Tibial artery (tissue), 4 donors: ENCODE measurements at regions not wholly inside any gene's neighbourhood (a gene's known extent, or its start where the extent isn't known, plus 50 kb on each side); places are given as distances from the start of the nearest gene placed in this dataset.

Source experiments
- DNase-seq, 2 donors: peaks; one replicate each; pipeline ENCODE4 v3.0.0-alpha.2; 2019
- H3K27ac ChIP-seq, 2 donors: fragments of 200-600 bp; sonication (generic) in 1 of 2; 1 replicate in 1 of 2; 2 replicates in 1 of 2; pipeline ENCODE4 v1.5.1; 2018 to 2019; ENCODE audit warnings: mild to moderate bottlenecking in 1 of 2
- H3K27me3 ChIP-seq, 2 donors: fragments of 200-600 bp; sonication (generic) in 1 of 2; one replicate each; pipeline versions ENCODE4 v1.5.1 to v1.6.0; 2016 to 2019
- H3K36me3 ChIP-seq, 3 donors: fragments of 200-600 bp; sonication (generic) in 2 of 3; one replicate each; pipeline ENCODE4 v1.5.1; 2016 to 2019; ENCODE audit warnings: mild to moderate bottlenecking in 2 of 3
- H3K4me1 ChIP-seq, 4 donors: fragments of 200-600 bp; sonication (generic) in 2 of 4; 1 replicate in 3 of 4; 2 replicates in 1 of 4; pipeline ENCODE4 v1.5.1; 2016 to 2019
- H3K4me3 ChIP-seq, 2 donors: fragments of 200-600 bp; sonication (generic) in 1 of 2; 1 replicate in 1 of 2; 2 replicates in 1 of 2; pipeline ENCODE4 v1.5.1; 2018 to 2019; ENCODE audit warnings: mild to moderate bottlenecking in 2 of 2
- H3K9me3 ChIP-seq, 3 donors: fragments of 200-600 bp; sonication (generic) in 1 of 3; one replicate each; pipeline ENCODE4 v1.5.1; 2016 to 2019
- CTCF ChIP-seq, 2 experiments: fragments of 200-600 bp in 1 of 2; fragments of 450-650 bp in 1 of 2; IDR thresholded peaks; one replicate each; pipeline ENCODE4 v1.5.1; 2017 to 2019; ENCODE audit warnings: antibody characterized with exemption in 2 of 2, mild to moderate bottlenecking in 1 of 2, moderate library complexity in 1 of 2
- intact Hi-C: fragments of 100-400 bp; cut with DNase I; formaldehyde crosslinking; loops from one replicate; pipeline ENCODE4 v1.15.0; 2023; ENCODE audit warnings: low total_unique reads

GRCh38 chr5:169395136-169395535, 94.2 kb upstream of the SLIT3 start:
- Histone ChIP-seq H3K36me3 (no peaks in the 10 kb centered on the region), H3K4me1 (no peaks in the 10 kb centered on the region), H3K27me3 (no peaks in the 10 kb centered on the region), H3K4me3 (no peak overlapping the region), H3K27ac (no peak overlapping the region), H3K9me3 (no peaks in the 10 kb centered on the region)
- TF ChIP-seq CTCF (IDR thresholded peaks at IDR 0.05) = no peak
- intact Hi-C loops = no loop called here
- no peak for DNase-seq

- H3K4me3 ChIP-seq = no peak overlapping the region
- no peaks in the 10 kb centered on the region for H3K36me3 ChIP-seq
- no peaks in the 10 kb centered on the region for H3K4me1 ChIP-seq
- intact Hi-C loops = no loop called here
- H3K27me3 ChIP-seq = no peaks in the 10 kb centered on the region
- DNase-seq = no peak
- H3K9me3 ChIP-seq = no peaks in the 10 kb centered on the region
- no peak for TF ChIP-seq CTCF (IDR thresholded peaks at IDR 0.05)
- no peak overlapping the region for H3K27ac ChIP-seq
Observed at GRCh38 chr5:169394371-169394770, 93.4 kb upstream of the SLIT3 start.

- H3K36me3 ChIP-seq = no peaks in the 10 kb centered on the region
- DNase-seq = no peak
- intact Hi-C loops = no loop called here
- H3K4me1 ChIP-seq = no peaks in the 10 kb centered on the region
- no peak for TF ChIP-seq CTCF (IDR thresholded peaks at IDR 0.05)
- H3K4me3 ChIP-seq = no peak overlapping the region
- H3K9me3 ChIP-seq = no peaks in the 10 kb centered on the region
- no peaks in the 10 kb centered on the region for H3K27me3 ChIP-seq
- H3K27ac ChIP-seq = no peak overlapping the region
Observed at GRCh38 chr5:169393907-169394306, 93.0 kb upstream of the SLIT3 start.

- no peaks in the 10 kb centered on the region for H3K4me1 ChIP-seq
- no peaks in the 10 kb centered on the region for H3K9me3 ChIP-seq
- H3K27me3 ChIP-seq = no peaks in the 10 kb centered on the region
- DNase-seq = no peak
- no peaks in the 10 kb centered on the region for H3K36me3 ChIP-seq
- no peak for TF ChIP-seq CTCF (IDR thresholded peaks at IDR 0.05)
- H3K27ac ChIP-seq = no peak overlapping the region
- intact Hi-C loops = no loop called here
- H3K4me3 ChIP-seq = no peak overlapping the region
Observed at GRCh38 chr5:169390265-169390664, 89.3 kb upstream of the SLIT3 start.

- H3K27me3 ChIP-seq = no peaks in the 10 kb centered on the region
- H3K9me3 ChIP-seq = no peaks in the 10 kb centered on the region
- TF ChIP-seq CTCF (IDR thresholded peaks at IDR 0.05) = no peak
- no peak for DNase-seq
- intact Hi-C loops = no loop called here
- H3K4me3 ChIP-seq = no peak overlapping the region
- no peaks in the 10 kb centered on the region for H3K36me3 ChIP-seq
- H3K27ac ChIP-seq = no peak overlapping the region
- H3K4me1 ChIP-seq = no peaks in the 10 kb centered on the region
Observed at GRCh38 chr5:169389318-169389717, 88.4 kb upstream of the SLIT3 start.

GRCh38 chr5:169385636-169386035, 84.7 kb upstream of the SLIT3 start:
- H3K36me3 ChIP-seq = no peaks in the 10 kb centered on the region
- intact Hi-C loops = no loop called here
- no peak overlapping the region for H3K27ac ChIP-seq
- no peak overlapping the region for H3K4me3 ChIP-seq
- no peaks in the 10 kb centered on the region for H3K4me1 ChIP-seq
- no peak for DNase-seq
- H3K9me3 ChIP-seq = no peaks in the 10 kb centered on the region
- no peak for TF ChIP-seq CTCF (IDR thresholded peaks at IDR 0.05)
- no peaks in the 10 kb centered on the region for H3K27me3 ChIP-seq
